ENCODE measurements at regions not wholly inside any gene's neighbourhood (a gene's known extent, or its start where the extent isn't known, plus 50 kb on each side); places are given as distances from the start of the nearest gene placed in this dataset.

DNA sequence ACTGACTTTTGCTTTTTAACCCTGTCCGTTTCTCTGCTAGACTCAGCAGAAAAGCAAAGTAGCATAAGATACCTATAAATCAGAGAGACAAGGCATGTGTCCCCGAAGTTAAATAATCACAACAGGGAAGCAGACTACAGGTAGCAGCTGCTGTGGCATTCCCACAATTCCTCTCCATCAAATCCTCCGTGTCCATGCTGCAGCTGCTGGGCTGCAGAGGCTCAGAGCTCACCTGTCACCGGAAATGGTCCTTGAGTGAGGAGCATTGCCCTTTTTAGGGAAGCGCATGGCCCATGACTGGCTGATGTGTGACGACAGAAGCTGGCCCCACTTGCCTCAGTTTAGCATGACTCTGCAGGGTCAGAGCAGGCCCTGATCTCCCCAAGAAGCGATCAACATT lies 125.0 kb downstream of the MSX2 start:
- TF ChIP-seq, protein P1, sequence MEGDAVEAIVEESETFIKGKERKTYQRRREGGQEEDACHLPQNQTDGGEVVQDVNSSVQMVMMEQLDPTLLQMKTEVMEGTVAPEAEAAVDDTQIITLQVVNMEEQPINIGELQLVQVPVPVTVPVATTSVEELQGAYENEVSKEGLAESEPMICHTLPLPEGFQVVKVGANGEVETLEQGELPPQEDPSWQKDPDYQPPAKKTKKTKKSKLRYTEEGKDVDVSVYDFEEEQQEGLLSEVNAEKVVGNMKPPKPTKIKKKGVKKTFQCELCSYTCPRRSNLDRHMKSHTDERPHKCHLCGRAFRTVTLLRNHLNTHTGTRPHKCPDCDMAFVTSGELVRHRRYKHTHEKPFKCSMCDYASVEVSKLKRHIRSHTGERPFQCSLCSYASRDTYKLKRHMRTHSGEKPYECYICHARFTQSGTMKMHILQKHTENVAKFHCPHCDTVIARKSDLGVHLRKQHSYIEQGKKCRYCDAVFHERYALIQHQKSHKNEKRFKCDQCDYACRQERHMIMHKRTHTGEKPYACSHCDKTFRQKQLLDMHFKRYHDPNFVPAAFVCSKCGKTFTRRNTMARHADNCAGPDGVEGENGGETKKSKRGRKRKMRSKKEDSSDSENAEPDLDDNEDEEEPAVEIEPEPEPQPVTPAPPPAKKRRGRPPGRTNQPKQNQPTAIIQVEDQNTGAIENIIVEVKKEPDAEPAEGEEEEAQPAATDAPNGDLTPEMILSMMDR (IDR thresholded peaks at IDR 0.05): no peak
- TF ChIP-seq, protein P2, sequence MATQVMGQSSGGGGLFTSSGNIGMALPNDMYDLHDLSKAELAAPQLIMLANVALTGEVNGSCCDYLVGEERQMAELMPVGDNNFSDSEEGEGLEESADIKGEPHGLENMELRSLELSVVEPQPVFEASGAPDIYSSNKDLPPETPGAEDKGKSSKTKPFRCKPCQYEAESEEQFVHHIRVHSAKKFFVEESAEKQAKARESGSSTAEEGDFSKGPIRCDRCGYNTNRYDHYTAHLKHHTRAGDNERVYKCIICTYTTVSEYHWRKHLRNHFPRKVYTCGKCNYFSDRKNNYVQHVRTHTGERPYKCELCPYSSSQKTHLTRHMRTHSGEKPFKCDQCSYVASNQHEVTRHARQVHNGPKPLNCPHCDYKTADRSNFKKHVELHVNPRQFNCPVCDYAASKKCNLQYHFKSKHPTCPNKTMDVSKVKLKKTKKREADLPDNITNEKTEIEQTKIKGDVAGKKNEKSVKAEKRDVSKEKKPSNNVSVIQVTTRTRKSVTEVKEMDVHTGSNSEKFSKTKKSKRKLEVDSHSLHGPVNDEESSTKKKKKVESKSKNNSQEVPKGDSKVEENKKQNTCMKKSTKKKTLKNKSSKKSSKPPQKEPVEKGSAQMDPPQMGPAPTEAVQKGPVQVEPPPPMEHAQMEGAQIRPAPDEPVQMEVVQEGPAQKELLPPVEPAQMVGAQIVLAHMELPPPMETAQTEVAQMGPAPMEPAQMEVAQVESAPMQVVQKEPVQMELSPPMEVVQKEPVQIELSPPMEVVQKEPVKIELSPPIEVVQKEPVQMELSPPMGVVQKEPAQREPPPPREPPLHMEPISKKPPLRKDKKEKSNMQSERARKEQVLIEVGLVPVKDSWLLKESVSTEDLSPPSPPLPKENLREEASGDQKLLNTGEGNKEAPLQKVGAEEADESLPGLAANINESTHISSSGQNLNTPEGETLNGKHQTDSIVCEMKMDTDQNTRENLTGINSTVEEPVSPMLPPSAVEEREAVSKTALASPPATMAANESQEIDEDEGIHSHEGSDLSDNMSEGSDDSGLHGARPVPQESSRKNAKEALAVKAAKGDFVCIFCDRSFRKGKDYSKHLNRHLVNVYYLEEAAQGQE (IDR thresholded peaks at IDR 0.05; ENCODE audit: low read depth, low read length): no peak
- TF ChIP-seq EP300 (IDR thresholded peaks at IDR 0.05; ENCODE audit: borderline replicate concordance in 1 of 2, low read depth in 1 of 2, low read length in 1 of 2): no peak
- no peak for TF ChIP-seq RFX5 (IDR thresholded peaks at IDR 0.05; ENCODE audit: low read length)
- TF ChIP-seq TAF1 (IDR thresholded peaks at IDR 0.05; ENCODE audit: borderline replicate concordance, low read depth, low read length): no peak
- no peak for TF ChIP-seq ELF1 (IDR thresholded peaks at IDR 0.05)
- TF ChIP-seq YY1 (IDR thresholded peaks at IDR 0.05; ENCODE audit: low read depth): no peak

Data from SK-N-SH (cell line).